Mucosa of rectum (tissue), 2 donors: ENCODE measurements at regions not wholly inside any gene's neighbourhood (a gene's known extent, or its start where the extent isn't known, plus 50 kb on each side); places are given as distances from the start of the nearest gene placed in this dataset.

Experiments used
- H3K27ac ChIP-seq, 2 donors: one replicate each; pipeline ENCODE4 v1.7.0; 2013; ENCODE audit warnings: inconsistent platforms in 2 of 2, low read depth in 2 of 2, low read length in 2 of 2
- H3K27me3 ChIP-seq, 2 donors: one replicate each; pipeline ENCODE4 v1.7.0; 2013; ENCODE audit warnings: low read length in 2 of 2; ENCODE audit not compliant: control insufficient read depth in 2 of 2, insufficient read depth in 2 of 2
- H3K36me3 ChIP-seq, 2 donors: one replicate each; pipeline ENCODE4 v1.7.0; 2013; ENCODE audit warnings: low read length in 2 of 2; ENCODE audit not compliant: control insufficient read depth in 2 of 2, insufficient read depth in 2 of 2
- H3K4me1 ChIP-seq, 2 donors: one replicate each; pipeline ENCODE4 v1.7.0; 2013; ENCODE audit warnings: low read length in 2 of 2, mild to moderate bottlenecking in 1 of 2; ENCODE audit not compliant: control insufficient read depth in 2 of 2, insufficient read depth in 2 of 2
- H3K4me3 ChIP-seq, 2 donors: one replicate each; pipeline ENCODE4 v1.7.0; 2013; ENCODE audit warnings: low read length in 2 of 2
- H3K9ac ChIP-seq, 2 donors: one replicate each; pipeline ENCODE4 v1.7.0; 2013; ENCODE audit warnings: low read length in 2 of 2, low read depth in 1 of 2, mild to moderate bottlenecking in 1 of 2
- H3K9me3 ChIP-seq, 2 donors: one replicate each; pipeline ENCODE4 v1.7.0; 2013; ENCODE audit warnings: low read length in 2 of 2; ENCODE audit not compliant: control insufficient read depth in 2 of 2
- donor health status: healthy.
- donor health status: Normal muscosa, but diverticular disease.

- Histone ChIP-seq H3K27me3 (no peaks in the 10 kb centered on the region), H3K27ac (no peak overlapping the region), H3K4me1 (peaks cover 2 to 3% of the 10 kb centered on the region in 2 donors), H3K4me3 (no peak overlapping the region), H3K9me3 (no peaks in the 10 kb centered on the region), H3K9ac (no peak overlapping the region), H3K36me3 (no peaks in the 10 kb centered on the region)
Observed at GRCh38 chr5:159821461-159821940, 94.8 kb upstream of the ADRA1B start.

- H3K4me3 ChIP-seq: no peak overlapping the region
- H3K4me1 ChIP-seq: peaks cover 0 to 4% of the 10 kb centered on the region in 2 donors
- H3K9ac ChIP-seq: no peak overlapping the region
- H3K27ac ChIP-seq: no peak overlapping the region
- no peaks in the 10 kb centered on the region for H3K9me3 ChIP-seq
- H3K36me3 ChIP-seq: no peaks in the 10 kb centered on the region
- no peaks in the 10 kb centered on the region for H3K27me3 ChIP-seq
Observed at GRCh38 chr5:159824188-159825161, 91.8 kb upstream of the ADRA1B start.

GRCh38 chr5:159825551-159826051, 90.7 kb upstream of the ADRA1B start:
- Histone ChIP-seq H3K27ac (no peak overlapping the region), H3K27me3 (no peaks in the 10 kb centered on the region), H3K4me1 (peaks cover 0 to 4% of the 10 kb centered on the region in 2 donors), H3K9me3 (no peaks in the 10 kb centered on the region), H3K4me3 (no peak overlapping the region), H3K9ac (no peak overlapping the region), H3K36me3 (no peaks in the 10 kb centered on the region)

- H3K9me3 ChIP-seq: no peaks in the 10 kb centered on the region
- no peak overlapping the region for H3K27ac ChIP-seq
- no peak overlapping the region for H3K4me3 ChIP-seq
- no peaks in the 10 kb centered on the region for H3K27me3 ChIP-seq
- no peak overlapping the region for H3K9ac ChIP-seq
- peaks cover 0 to 4% of the 10 kb centered on the region in 2 donors for H3K4me1 ChIP-seq
- no peaks in the 10 kb centered on the region for H3K36me3 ChIP-seq
Observed at GRCh38 chr5:159826351-159827214, 89.7 kb upstream of the ADRA1B start.

- Histone ChIP-seq H3K9ac (no peak overlapping the region), H3K36me3 (no peaks in the 10 kb centered on the region), H3K27ac (no peak overlapping the region), H3K4me3 (no peak overlapping the region), H3K9me3 (no peaks in the 10 kb centered on the region), H3K27me3 (no peaks in the 10 kb centered on the region), H3K4me1 (peaks cover 0 to 4% of the 10 kb centered on the region in 2 donors)
Observed at GRCh38 chr5:159827861-159828260, 88.4 kb upstream of the ADRA1B start.

GRCh38 chr5:159832073-159832472, 84.2 kb upstream of the ADRA1B start:
- Histone ChIP-seq H3K4me1 (no peaks in the 10 kb centered on the region), H3K9me3 (no peaks in the 10 kb centered on the region), H3K4me3 (no peak overlapping the region), H3K27me3 (peaks cover 0 to 4% of the 10 kb centered on the region in 2 donors), H3K9ac (no peak overlapping the region), H3K36me3 (no peaks in the 10 kb centered on the region), H3K27ac (no peak overlapping the region)

- Histone ChIP-seq H3K27me3 (peaks cover 0 to 4% of the 10 kb centered on the region in 2 donors), H3K27ac (no peak overlapping the region), H3K9ac (no peak overlapping the region), H3K36me3 (no peaks in the 10 kb centered on the region), H3K4me1 (no peaks in the 10 kb centered on the region), H3K9me3 (no peaks in the 10 kb centered on the region), H3K4me3 (no peak overlapping the region)
Observed at GRCh38 chr5:159833088-159833487, 83.2 kb upstream of the ADRA1B start.

GRCh38 chr5:159833846-159834245, 82.4 kb upstream of the ADRA1B start:
- H3K27ac ChIP-seq: no peak overlapping the region
- H3K9me3 ChIP-seq: no peaks in the 10 kb centered on the region
- H3K27me3 ChIP-seq: peaks cover 0 to 4% of the 10 kb centered on the region in 2 donors
- no peak overlapping the region for H3K9ac ChIP-seq
- H3K4me1 ChIP-seq: no peaks in the 10 kb centered on the region
- no peak overlapping the region for H3K4me3 ChIP-seq
- no peaks in the 10 kb centered on the region for H3K36me3 ChIP-seq

GRCh38 chr5:159835548-159835947, 80.7 kb upstream of the ADRA1B start:
- Histone ChIP-seq H3K36me3 (no peaks in the 10 kb centered on the region), H3K9ac (no peak overlapping the region), H3K4me1 (no peaks in the 10 kb centered on the region), H3K27ac (no peak overlapping the region), H3K4me3 (no peak overlapping the region), H3K9me3 (no peaks in the 10 kb centered on the region), H3K27me3 (peaks cover 0 to 4% of the 10 kb centered on the region in 2 donors)
